NCI-H146 treated with DMSO at 0.1 percent for 48 hours (cell line): ENCODE measurements at regions not wholly inside any gene's neighbourhood (a gene's known extent, or its start where the extent isn't known, plus 50 kb on each side); places are given as distances from the start of the nearest gene placed in this dataset.
"Not testable (repeated sequence)": the region's sequence is repeated elsewhere in the genome, so short reads cannot be mapped to it uniquely, and the experiment has no call there.

Experiments used
- DNase-seq: peaks from one replicate; lab custom pipeline; 2025; ENCODE audit not compliant: unreplicated experiment; lab: John Stamatoyannopoulos, UW

- no peak for DNase-seq
These were observed 1007.4 kb downstream of the GATA3 start for GRCh38 chr10:9061871-9062270.

- no peak for DNase-seq
These were observed 1011.7 kb downstream of the GATA3 start for GRCh38 chr10:9066152-9066551.

GRCh38 chr10:9068003-9068402, 1013.5 kb downstream of the GATA3 start:
- DNase-seq, result no peak

GRCh38 chr10:9069136-9069535, 1014.6 kb downstream of the GATA3 start:
- no peak for DNase-seq

- no peak for DNase-seq
These were observed 1020.9 kb downstream of the GATA3 start for GRCh38 chr10:9075420-9075819.

- DNase-seq, result no peak
These were observed 1021.6 kb downstream of the GATA3 start for GRCh38 chr10:9076066-9076465.

- DNase-seq, result no peak
These were observed 1026.8 kb downstream of the GATA3 start for GRCh38 chr10:9081253-9081652.

GRCh38 chr10:9081961-9082360, 1027.5 kb downstream of the GATA3 start:
- DNase-seq, result no peak

- DNase-seq, result no peak
These were observed 1037.1 kb downstream of the GATA3 start for GRCh38 chr10:9091530-9092093.

GRCh38 chr10:9096288-9096687, 1041.8 kb downstream of the GATA3 start:
- no peak for DNase-seq

GRCh38 chr10:9097206-9097990, 1042.9 kb downstream of the GATA3 start:
- DNase-seq, result no peak

GRCh38 chr10:9097991-9098306, 1043.5 kb downstream of the GATA3 start:
- DNase-seq, result no peak

- DNase-seq, result no peak
These were observed 1047.5 kb downstream of the GATA3 start for GRCh38 chr10:9102026-9102425.

- DNase-seq, result no peak
These were observed 1048.8 kb downstream of the GATA3 start for GRCh38 chr10:9103301-9103700.

- no peak for DNase-seq
These were observed 1057.5 kb downstream of the GATA3 start for GRCh38 chr10:9111976-9112375.

GRCh38 chr10:9126728-9127127, 1072.2 kb downstream of the GATA3 start:
- no peak for DNase-seq

GRCh38 chr10:9137368-9137767, 1082.9 kb downstream of the GATA3 start:
- no peak for DNase-seq

- DNase-seq, result not testable (repeated sequence)
These were observed 1084.3 kb downstream of the GATA3 start for GRCh38 chr10:9138829-9139228.

GRCh38 chr10:9140373-9140772, 1085.9 kb downstream of the GATA3 start:
- DNase-seq, result no peak

- no peak for DNase-seq
These were observed 1093.0 kb downstream of the GATA3 start for GRCh38 chr10:9147475-9147874.

GRCh38 chr10:9149134-9149533, 1094.6 kb downstream of the GATA3 start:
- no peak for DNase-seq

GRCh38 chr10:9153057-9153456, 1098.6 kb downstream of the GATA3 start:
- DNase-seq, result not testable (repeated sequence)

- no peak for DNase-seq
These were observed 1103.2 kb downstream of the GATA3 start for GRCh38 chr10:9157656-9158055.
